ENCODE measurements at regions not wholly inside any gene's neighbourhood (a gene's known extent, or its start where the extent isn't known, plus 50 kb on each side); places are given as distances from the start of the nearest gene placed in this dataset.
"Not testable (repeated sequence)": the region's sequence is repeated elsewhere in the genome, so short reads cannot be mapped to it uniquely, and the experiment has no call there.

DNA sequence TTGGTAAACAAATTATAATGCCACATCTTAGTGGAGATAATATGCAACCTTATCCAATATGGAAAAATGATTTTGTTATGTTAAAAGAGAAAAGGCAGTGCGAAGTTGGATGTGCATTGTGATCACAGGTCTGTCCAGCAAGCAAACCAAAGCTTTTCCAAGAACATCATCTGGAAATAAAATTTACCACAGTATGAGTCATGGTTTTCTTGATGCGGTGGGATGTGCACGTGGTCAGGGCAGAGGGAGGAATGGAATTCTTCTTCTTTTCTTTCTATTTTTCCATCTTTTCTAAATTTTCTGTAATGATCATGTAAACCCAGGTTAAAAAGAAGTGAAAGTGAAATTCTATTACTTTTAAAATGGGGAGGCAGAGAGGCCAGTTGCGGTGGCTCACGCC, 169.8 kb downstream of the C11orf91 start:
- no peak for DNase-seq (ENCODE audit: low read depth in 1 of 2, low spot score in 1 of 2)

DNA sequence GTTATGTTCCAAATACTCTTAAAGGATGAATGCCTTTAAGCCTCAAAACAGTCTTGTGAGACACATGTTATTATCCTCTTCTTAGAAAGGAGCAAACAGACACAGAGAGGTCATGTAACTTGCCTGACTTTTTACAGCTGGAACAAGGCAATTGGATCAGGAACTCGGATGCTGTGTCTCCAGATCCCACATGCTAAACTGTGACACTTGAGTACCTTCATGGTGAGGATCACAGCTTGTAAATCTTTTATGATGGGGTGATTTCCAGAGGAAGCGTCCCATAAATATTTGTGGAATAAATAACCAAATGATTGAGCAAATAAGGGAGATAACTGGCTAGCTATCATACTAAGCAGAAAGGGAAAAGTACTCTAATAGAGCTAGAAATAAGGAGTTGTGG, 171.2 kb downstream of the C11orf91 start:
- DNase-seq (ENCODE audit: low read depth in 1 of 2, low spot score in 1 of 2): no peak

- DNase-seq (ENCODE audit: low read depth in 1 of 2, low spot score in 1 of 2): not testable (repeated sequence)
Observed at GRCh38 chr11:33527738-33528137, 172.9 kb downstream of the C11orf91 start.

GRCh38 chr11:33525789-33526188, 174.8 kb downstream of the C11orf91 start:
- DNase-seq (ENCODE audit: low read depth in 1 of 2, low spot score in 1 of 2): no peak

GRCh38 chr11:33521384-33521783, 179.2 kb downstream of the C11orf91 start:
- DNase-seq (ENCODE audit: low read depth in 1 of 2, low spot score in 1 of 2): no peak

DNA sequence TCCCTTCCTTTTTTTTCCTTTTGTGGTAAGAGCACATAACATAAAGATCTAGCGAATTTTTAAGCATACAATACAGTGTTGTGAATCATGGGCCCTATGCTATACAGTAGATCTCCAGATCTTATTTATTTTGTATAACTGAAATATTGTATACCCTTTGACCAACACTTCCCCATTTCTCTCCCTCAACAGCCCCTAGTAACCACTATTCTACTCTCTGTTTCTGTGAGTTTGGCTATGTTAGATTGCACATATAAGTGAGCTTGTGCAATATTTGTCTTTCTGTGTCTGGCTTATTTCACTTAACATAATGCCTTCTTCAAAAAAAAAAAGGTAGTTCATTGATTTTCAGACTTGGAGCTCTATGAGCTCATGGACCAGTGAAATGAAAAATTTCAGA, 180.5 kb downstream of the C11orf91 start:
- DNase-seq (ENCODE audit: low read depth in 1 of 2, low spot score in 1 of 2): no peak

- DNase-seq (ENCODE audit: low read depth in 1 of 2, low spot score in 1 of 2): no peak
Observed at GRCh38 chr11:33515347-33515746, 185.3 kb downstream of the C11orf91 start.

- no peak for DNase-seq (ENCODE audit: low read depth in 1 of 2, low spot score in 1 of 2)
Observed at GRCh38 chr11:33514079-33514925, 186.3 kb downstream of the C11orf91 start.

GRCh38 chr11:33509632-33510031, 191.0 kb downstream of the C11orf91 start:
- no peak for DNase-seq (ENCODE audit: low read depth in 1 of 2, low spot score in 1 of 2)

DNA sequence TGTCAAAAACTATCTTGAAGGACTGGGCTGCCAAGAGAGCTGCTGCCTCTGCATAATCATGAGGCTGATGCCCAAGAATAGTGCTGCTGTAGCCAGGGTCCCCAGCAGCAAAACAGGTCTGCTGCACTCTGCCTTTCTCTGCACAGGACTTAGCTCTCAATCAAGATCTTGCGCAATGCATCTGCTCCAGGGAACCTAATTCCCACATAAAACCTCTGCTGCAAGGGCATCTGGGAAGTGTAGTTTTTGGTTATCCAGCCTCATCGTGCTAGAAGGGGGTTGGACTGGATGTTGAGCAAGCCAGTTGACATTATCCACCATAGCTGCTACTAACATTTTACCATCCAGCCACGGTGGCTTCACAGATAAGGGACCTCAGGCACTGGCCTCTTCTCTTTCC, 192.7 kb downstream of the C11orf91 start:
- DNase-seq (ENCODE audit: low read depth in 1 of 2, low spot score in 1 of 2): no peak

- DNase-seq (ENCODE audit: low read depth in 1 of 2, low spot score in 1 of 2): no peak
Observed at GRCh38 chr11:33507356-33507755, 193.3 kb downstream of the C11orf91 start.

- no peak for DNase-seq (ENCODE audit: low read depth in 1 of 2, low spot score in 1 of 2)
Observed at GRCh38 chr11:33505093-33505492, 195.5 kb downstream of the C11orf91 start.

DNA sequence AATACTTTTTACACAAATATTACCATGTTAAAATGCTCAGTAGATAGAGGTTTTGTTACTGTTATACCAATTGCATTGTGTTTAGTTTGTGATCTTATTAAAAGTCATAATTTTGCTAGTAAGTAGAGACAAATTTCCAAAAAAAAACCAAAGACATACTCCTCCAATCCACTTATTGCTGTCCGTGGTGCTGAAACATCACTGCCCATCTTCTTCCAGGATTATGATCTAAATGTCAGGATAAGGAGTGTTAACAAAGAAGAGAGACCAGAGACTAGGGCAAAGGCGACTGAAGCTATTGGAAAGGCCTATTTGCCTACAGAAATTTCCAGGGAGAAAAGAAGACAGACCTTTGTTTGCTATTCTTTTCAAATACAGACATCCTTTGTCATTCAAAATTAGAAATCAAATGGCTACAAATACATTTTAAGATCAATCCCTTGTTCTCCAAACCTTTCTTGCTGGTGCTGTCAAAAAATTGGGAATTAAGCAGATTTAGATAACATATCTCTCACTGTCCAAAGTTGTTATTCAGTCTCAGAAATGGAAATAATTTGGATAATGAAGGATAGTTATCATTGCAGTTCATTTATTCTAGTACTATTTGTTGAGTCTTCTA, 199.7 kb downstream of the C11orf91 start:
- DNase-seq (ENCODE audit: low read depth in 1 of 2, low spot score in 1 of 2): no peak

DNA sequence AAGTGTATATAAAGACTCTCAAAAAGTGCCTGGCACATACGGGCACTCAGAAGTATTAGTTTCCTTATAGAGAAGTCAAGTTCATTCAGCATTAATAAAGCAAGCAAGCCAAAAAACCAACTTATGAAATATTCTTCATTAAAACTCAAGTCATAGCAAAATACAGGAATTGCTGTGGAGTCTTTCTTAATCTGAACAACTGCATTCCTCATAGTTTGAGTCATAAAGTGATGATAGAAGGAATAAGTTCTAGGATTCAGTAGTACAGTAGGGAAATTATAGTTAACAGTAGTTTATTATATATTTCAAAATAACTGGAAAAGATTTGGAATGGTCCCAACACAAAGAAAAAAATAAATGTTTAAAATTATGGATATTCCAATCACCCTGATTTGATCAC, 200.3 kb downstream of the C11orf91 start:
- no peak for DNase-seq (ENCODE audit: low read depth in 1 of 2, low spot score in 1 of 2)

DNA sequence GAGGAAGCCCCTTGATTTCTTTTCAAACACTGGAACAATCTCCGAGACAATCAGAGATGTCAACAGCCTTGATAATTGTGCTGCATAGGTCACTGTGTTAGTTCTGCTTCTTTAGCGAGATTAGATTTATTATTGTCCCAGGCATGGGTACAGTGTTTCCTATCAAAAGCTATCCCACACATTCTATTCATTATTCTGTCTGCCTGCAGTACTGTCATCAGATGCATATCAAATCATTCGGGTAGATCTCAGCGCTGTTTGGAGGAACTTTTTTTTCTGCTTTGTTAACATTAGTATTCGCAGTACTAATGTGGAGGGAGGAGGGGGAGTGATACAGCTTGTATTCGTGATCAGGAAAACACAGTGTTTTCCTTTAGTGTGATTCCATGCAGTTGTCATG, 208.0 kb downstream of the C11orf91 start:
- no peak for DNase-seq (ENCODE audit: low read depth in 1 of 2, low spot score in 1 of 2)

DNA sequence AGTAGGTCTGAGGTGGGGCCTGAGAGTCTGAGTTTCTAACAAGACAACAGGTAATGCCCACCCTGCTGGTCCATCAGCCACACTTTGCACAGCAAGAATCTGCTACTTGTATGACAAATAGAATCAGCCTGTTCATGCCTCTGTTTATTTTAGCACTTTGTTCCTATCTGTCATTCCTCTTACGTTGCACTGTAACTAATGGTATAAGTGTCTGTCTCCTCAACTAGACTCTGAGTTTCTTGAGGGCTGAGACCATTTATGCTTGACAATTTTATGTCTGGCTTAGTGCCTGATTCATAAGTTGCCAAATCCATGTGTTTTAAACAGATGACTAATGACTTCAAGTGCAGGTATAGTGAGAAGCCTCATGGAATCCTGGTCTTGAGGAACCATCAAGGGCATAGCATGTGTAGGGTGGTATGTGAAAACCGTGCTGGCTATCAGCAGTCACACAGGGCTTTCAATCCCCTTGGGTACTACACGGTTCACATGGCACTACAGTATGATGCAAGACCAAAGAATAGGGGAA, 209.7 kb downstream of the C11orf91 start:
- DNase-seq (ENCODE audit: low read depth in 1 of 2, low spot score in 1 of 2): no peak

GRCh38 chr11:33488971-33489370, 211.7 kb downstream of the C11orf91 start:
- no peak for DNase-seq (ENCODE audit: low read depth in 1 of 2, low spot score in 1 of 2)

- no peak for DNase-seq (ENCODE audit: low read depth in 1 of 2, low spot score in 1 of 2)
Observed at GRCh38 chr11:33480626-33481025, 220.0 kb downstream of the C11orf91 start.

- DNase-seq (ENCODE audit: low read depth in 1 of 2, low spot score in 1 of 2): no peak
Observed at GRCh38 chr11:33479231-33479630, 221.4 kb downstream of the C11orf91 start.

GRCh38 chr11:33478111-33478573, 221.0 kb downstream of the HIPK3 start:
- DNase-seq (ENCODE audit: low read depth in 1 of 2, low spot score in 1 of 2): no peak

DNA sequence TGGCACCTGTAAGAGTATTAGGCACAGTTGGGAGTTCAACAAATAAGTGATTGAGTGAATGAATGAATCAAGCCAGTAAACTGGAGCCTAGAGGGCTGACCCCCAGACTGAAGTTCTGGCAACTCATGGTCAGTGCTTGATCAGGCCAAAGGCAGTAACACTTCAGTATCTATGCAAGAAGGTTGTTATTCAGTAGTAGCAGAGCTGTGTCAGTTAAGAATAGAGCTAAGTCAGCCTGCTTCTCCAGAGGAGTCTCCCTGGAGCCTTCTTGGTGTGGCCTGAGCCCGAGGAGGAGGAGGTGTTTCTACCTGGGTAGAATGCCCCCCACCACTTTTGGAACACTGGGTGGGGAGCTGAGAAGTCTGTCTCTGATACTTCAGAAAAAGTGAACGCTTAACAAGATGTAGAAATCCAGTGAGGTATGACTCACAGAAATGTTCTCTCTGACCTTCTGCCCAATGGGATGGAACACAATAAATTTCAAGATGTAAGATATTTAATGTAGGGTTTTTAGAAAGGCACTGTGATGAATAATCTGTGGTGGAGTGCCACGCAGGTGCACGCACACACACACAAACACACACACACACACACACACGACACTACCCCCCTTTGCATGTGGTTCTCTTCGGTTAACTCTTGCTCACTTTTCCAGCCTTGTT, 219.9 kb downstream of the HIPK3 start:
- no peak for DNase-seq (ENCODE audit: low read depth in 1 of 2, low spot score in 1 of 2)

GRCh38 chr11:33475993-33476392, 218.8 kb downstream of the HIPK3 start:
- no peak for DNase-seq (ENCODE audit: low read depth in 1 of 2, low spot score in 1 of 2)
